GM12873 (cell line): ENCODE measurements at regions not wholly inside any gene's neighbourhood (a gene's known extent, or its start where the extent isn't known, plus 50 kb on each side); places are given as distances from the start of the nearest gene placed in this dataset.

ENCODE experiments used
- CTCF ChIP-seq: IDR thresholded peaks from 2 replicates; pipeline ENCODE4 v1.5.1; 2012; ENCODE audit warnings: low read depth, mild to moderate bottlenecking, moderate library complexity, low read length, control low read depth; ENCODE audit not compliant: insufficient read depth; ENCODE audit errors: missing control alignments

GRCh38 chr2:59249441-59250306, 1008.5 kb upstream of the FANCL start:
- TF ChIP-seq CTCF = no peak

GRCh38 chr2:59239146-59239545, 998.0 kb upstream of the FANCL start:
- TF ChIP-seq CTCF = no peak

GRCh38 chr2:59237311-59237710, 996.2 kb upstream of the FANCL start:
- no peak for TF ChIP-seq CTCF

GRCh38 chr2:59236723-59237122, 995.6 kb upstream of the FANCL start:
- no peak for TF ChIP-seq CTCF

- no peak for TF ChIP-seq CTCF
These were observed 992.8 kb upstream of the FANCL start for GRCh38 chr2:59233920-59234319.

GRCh38 chr2:59233448-59233847, 992.3 kb upstream of the FANCL start:
- no peak for TF ChIP-seq CTCF

- no peak for TF ChIP-seq CTCF
These were observed 991.5 kb upstream of the FANCL start for GRCh38 chr2:59232394-59233165.
